Small intestine (tissue), 7 donors: ENCODE measurements at regions not wholly inside any gene's neighbourhood (a gene's known extent, or its start where the extent isn't known, plus 50 kb on each side); places are given as distances from the start of the nearest gene placed in this dataset.

ENCODE experiments used
- DNase-seq, 2 donors: peaks; one replicate each; pipeline versions ENCODE4 v3.0.0 to v3.0.0-alpha.2; 2013
- FAIRE-seq: peaks from 2 replicates; lab custom pipeline; 2012; peaks lifted over from hg19 to GRCh38; lab: Jason Lieb, UNC
- H3K27ac ChIP-seq, 3 donors: one replicate each; pipeline ENCODE4 v1.5.1; 2013; ENCODE audit warnings: low read length in 2 of 3, mild to moderate bottlenecking in 2 of 3, control low read depth in 1 of 3, inconsistent platforms in 1 of 3, low read depth in 1 of 3, moderate library complexity in 1 of 3
- H3K27me3 ChIP-seq, 3 donors: one replicate each; pipeline ENCODE4 v1.6.1; 2013; ENCODE audit warnings: low read length in 3 of 3, inconsistent platforms in 1 of 3; ENCODE audit not compliant: control insufficient read depth in 3 of 3, insufficient read depth in 3 of 3
- H3K36me3 ChIP-seq, 3 donors: one replicate each; pipeline ENCODE4 v1.6.1; 2013; ENCODE audit warnings: low read length in 3 of 3, inconsistent platforms in 1 of 3, low read depth in 1 of 3, mild to moderate bottlenecking in 1 of 3, moderate library complexity in 1 of 3; ENCODE audit not compliant: control insufficient read depth in 3 of 3, insufficient read depth in 2 of 3
- H3K4me1 ChIP-seq, 3 donors: one replicate each; pipeline ENCODE4 v1.6.1; 2013; ENCODE audit warnings: low read length in 2 of 3, inconsistent platforms in 1 of 3, low read depth in 1 of 3, mild to moderate bottlenecking in 1 of 3, moderate library complexity in 1 of 3; ENCODE audit not compliant: control insufficient read depth in 3 of 3, insufficient read depth in 2 of 3
- H3K4me3 ChIP-seq, 3 donors: one replicate each; pipeline ENCODE4 v1.5.1; 2013; ENCODE audit warnings: low read length in 3 of 3, control low read depth in 1 of 3, inconsistent platforms in 1 of 3, low read depth in 1 of 3, mild to moderate bottlenecking in 1 of 3, moderate library complexity in 1 of 3
- H3K9me3 ChIP-seq, 2 donors: one replicate each; pipeline ENCODE4 v1.6.1; 2013; ENCODE audit warnings: low read depth in 1 of 2, low read length in 1 of 2; ENCODE audit not compliant: control insufficient read depth in 2 of 2, insufficient read depth in 1 of 2
- WGBS, 3 donors: extraction: QIAGEN DNeasy Blood & Tissue Kit; methylation state at CpG; one replicate each; pipeline ENCODE4 v1.1.7; 2013; 5-methylcytosine and 5-hydroxymethylcytosine counted together
- donor health status: healthy with polysubstance abuse.
- donor health status: control.
- donor health status: control.
- donor health status: Bipolar disorder and iron deficiency.
- donor health status: healthy.

DNA sequence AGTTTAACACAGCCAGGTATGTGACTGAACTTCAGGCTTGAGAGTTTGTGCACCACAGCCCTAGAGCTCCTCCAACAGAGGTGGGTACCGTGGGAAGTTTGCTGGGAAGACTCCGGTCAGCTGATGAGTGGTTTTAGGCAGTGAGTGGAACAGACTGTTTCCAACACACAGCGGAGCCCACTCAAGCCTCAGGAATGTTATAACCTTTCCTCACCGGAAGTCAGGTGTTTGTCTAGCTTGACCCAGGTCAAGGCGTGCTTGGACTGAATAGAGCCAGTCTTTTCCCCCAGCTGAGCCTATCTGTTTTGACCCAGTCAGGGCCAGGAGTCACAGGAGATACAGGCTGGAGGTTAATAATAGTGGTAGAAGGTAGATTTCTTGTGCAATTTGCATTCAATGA lies 138.4 kb upstream of the PARP11 start:
- FAIRE-seq, result no peak

DNA sequence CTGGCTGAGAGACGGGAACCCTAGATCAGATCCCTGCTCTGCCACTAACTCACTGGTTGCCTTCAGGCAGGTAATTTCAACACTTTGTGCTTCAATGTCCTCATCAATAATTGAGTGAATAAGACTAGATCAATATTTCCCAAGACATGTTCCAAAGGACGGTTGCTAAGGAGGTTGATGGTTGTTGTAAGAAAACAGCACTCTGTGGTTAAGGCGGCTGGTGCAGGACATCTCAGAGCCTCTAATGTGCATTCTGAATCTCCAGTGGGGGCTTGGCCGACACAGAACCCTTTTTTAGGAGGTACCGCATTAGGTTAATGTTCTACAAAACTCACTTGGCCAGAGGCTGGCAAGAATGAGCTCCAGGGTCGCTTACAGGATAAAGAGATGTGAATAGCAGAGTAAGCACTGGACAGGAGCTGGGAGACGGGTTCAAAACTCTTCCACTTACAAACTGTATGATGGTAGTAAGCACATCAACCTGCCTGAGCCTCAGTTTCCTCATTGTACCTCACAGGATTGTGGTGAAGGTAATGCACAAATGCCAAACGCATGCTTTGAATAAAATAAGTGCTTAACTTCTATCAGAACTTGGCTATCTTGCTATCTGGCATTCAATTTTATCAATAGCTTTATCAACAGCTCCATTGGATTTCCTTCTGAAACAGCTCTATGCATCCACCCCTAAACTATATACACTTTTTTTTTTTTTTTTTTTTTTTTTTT lies 136.9 kb upstream of the PARP11 start:
- no peak overlapping the region for H3K4me3 ChIP-seq
- no peak overlapping the region for H3K27ac ChIP-seq
- H3K9me3 ChIP-seq, result no peaks in the 10 kb centered on the region
- no peaks in the 10 kb centered on the region for H3K36me3 ChIP-seq
- 68 to 89% (median 74%) methylated on average over 8 of the region's 8 CpGs for WGBS, 3 donors
- no peak for FAIRE-seq
- peaks cover 0 to 32% (median 12%) of the 10 kb centered on the region in 3 donors for H3K4me1 ChIP-seq
- H3K27me3 ChIP-seq, result no peaks in the 10 kb centered on the region
- no peak for DNase-seq

More for the DNA sequence above, 138.4 kb upstream of the PARP11 start:
- 74 to 83% (median 82%) methylated on average over 5 of the region's 5 CpGs for WGBS, 3 donors
- peaks cover 0 to 45% (median 16%) of the 10 kb centered on the region in 3 donors for H3K4me1 ChIP-seq
- no peak overlapping the region for H3K4me3 ChIP-seq
- H3K9me3 ChIP-seq, result no peaks in the 10 kb centered on the region
- no peak for DNase-seq
- no peak overlapping the region for H3K27ac ChIP-seq
- H3K36me3 ChIP-seq, result no peaks in the 10 kb centered on the region
- no peaks in the 10 kb centered on the region for H3K27me3 ChIP-seq

DNA sequence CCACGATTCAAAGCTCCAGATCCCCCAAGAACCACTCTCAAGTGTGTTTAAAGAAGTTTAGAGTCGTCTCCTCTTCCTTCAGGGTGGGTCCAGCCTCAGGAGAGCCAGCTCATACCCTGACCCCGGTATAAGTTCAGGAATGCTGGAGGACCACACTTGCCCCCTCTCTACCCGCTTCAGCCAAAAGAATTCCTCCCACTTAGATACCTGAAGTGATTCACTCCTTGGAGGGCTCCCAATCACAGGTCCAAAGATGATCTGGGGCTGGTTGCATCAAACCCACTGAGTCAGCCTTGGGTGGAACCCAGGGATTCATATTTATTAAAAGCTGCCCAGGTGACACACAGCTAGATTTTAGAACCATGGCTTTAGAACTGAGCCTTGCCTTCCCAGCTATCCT lies 133.5 kb upstream of the PARP11 start:
- Histone ChIP-seq H3K4me3 (no peak overlapping the region), H3K4me1 (peaks cover 0 to 6% (median 0%) of the 10 kb centered on the region in 3 donors), H3K36me3 (no peaks in the 10 kb centered on the region), H3K9me3 (no peaks in the 10 kb centered on the region), H3K27ac (no peak overlapping the region), H3K27me3 (no peaks in the 10 kb centered on the region)
- no peak for DNase-seq
- 86 to 90% (median 88%) methylated on average over 4 of the region's 4 CpGs for WGBS, 3 donors
- no peak for FAIRE-seq

DNA sequence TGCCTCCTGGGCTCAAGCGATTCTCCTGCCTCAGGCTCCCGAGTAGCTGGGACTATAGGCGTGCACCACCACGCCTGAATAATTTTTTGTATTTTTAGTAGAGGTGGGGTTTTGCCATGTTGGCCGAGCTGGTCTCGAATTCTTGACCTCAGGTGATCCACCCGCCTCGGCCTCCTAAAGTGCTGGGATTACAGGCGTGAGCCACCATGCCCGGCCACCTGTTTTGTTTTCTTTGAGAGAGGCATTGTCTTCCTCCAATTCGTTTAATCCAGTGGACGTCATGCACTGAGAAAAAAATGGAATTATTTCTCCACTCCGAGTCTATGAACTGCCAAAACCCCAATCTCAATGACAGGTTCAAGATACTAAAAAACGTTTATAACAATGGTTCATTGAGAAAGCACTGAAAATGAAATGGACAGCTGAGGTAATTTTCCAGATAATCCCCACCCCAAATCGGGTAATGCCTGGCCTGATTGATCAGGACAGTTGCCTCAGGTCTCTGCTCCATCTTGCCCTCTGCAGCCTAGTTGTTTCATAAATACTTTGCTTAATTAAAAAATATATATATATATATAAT lies 132.7 kb upstream of the PARP11 start:
- Histone ChIP-seq H3K36me3 (no peaks in the 10 kb centered on the region), H3K4me3 (no peak overlapping the region), H3K27me3 (no peaks in the 10 kb centered on the region), H3K4me1 (peaks cover 0 to 3% (median 0%) of the 10 kb centered on the region in 3 donors), H3K27ac (no peak overlapping the region), H3K9me3 (no peaks in the 10 kb centered on the region)
- no peak for DNase-seq
- 85 to 89% (median 87%) methylated on average over 15 of the region's 15 CpGs for WGBS, 3 donors
- no peak for FAIRE-seq

DNA sequence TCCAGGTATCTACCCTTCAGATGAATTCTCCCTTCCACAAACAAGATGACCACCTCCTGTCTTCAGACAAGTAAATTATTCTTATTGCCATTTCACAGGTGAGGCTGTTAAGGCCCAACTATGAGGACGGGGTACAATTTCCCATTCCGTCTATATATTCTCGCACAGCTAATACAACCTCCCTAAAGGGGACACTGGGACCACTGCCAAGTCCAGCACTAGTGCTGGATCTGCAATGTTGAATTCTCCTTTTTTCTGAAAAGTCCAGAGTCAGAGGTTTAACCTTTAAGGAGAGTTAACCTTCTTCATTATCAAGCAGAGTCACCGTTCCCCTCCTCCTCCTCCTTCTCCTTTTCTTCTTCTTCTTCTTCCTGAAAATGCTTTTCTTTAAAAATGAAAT lies 130.4 kb upstream of the PARP11 start:
- no peaks in the 10 kb centered on the region for H3K36me3 ChIP-seq

DNA sequence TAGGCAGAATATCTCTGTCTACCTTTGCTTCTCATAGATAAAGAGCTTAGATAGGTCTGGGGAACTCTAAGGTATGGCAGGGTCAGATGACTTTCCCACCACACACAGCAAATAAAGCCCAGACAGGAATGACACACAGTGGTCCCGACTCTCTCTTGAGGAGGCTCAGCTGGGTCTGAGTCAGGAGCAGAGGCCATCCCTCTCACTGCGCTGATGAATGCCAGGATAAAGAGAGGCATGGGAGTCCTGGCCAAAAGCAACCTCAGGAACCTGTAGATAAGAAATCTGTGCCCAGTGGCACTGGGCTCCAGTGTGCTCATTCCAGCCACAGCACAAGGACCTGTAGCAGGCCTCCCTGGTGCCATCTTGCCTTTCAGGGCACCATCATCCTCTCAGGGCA lies 129.4 kb upstream of the PARP11 start:
- Histone ChIP-seq H3K36me3 (no peaks in the 10 kb centered on the region), H3K4me1 (peaks cover 0 to 27% (median 0%) of the 10 kb centered on the region in 3 donors), H3K9me3 (no peaks in the 10 kb centered on the region), H3K27me3 (no peaks in the 10 kb centered on the region), H3K4me3 (no peak overlapping the region), H3K27ac (no peak overlapping the region)
- no peak for FAIRE-seq
- WGBS, 3 donors, result 83 to 93% (median 92%) methylated on average over 2 of the region's 2 CpGs
- no peak for DNase-seq

More for the DNA sequence above, 130.4 kb upstream of the PARP11 start:
- DNase-seq (no peak), FAIRE-seq (no peak)
- Histone ChIP-seq H3K4me3 (no peak overlapping the region), H3K27ac (no peak overlapping the region), H3K9me3 (no peaks in the 10 kb centered on the region), H3K27me3 (no peaks in the 10 kb centered on the region), H3K4me1 (peaks cover 0 to 18% (median 0%) of the 10 kb centered on the region in 3 donors)
- 87 to 99% (median 96%) methylated on average over 4 of the region's 4 CpGs for WGBS, 3 donors

DNA sequence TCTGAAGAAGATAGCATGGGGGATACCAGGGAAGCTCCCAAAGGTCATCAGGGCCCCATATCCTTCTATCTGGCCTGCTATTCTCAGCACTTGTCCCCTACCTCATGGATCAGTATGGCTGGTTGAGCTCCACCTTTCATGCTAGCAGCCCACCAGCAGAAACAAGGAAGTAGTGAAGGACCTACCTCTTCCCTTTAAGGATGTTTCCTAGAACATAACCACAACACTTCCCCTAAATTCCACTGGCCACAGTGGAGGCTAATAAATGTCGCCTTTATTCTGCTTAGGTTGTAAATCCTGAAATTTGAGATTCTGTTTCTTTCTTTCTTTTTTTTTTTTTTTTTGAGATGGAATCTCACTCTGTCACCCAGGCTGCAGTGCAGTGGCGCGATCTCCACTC lies 128.6 kb upstream of the PARP11 start:
- WGBS, 3 donors, result 92 to 99% (median 92%) methylated on average over 3 of the region's 3 CpGs
- no peaks in the 10 kb centered on the region for H3K27me3 ChIP-seq
- peaks cover 0 to 30% (median 0%) of the 10 kb centered on the region in 3 donors for H3K4me1 ChIP-seq

DNA sequence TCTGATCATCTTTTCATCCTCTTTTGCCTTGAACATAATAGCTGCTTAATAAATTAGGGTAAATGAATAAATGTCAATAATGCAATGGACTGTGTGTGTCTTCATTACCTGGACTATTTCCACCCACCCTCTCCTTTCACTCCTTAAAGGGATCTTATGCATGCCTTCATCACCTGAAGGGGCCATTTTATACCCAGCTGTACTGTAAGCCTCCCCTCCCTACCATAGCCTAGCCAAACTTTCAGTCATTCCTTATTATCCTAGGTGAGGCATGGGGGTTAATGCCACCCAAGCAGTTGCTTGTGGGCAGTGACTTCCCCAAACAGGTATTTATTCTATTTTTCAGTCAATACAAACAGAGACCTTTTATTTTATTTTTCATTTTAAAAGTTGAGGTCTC lies 127.8 kb upstream of the PARP11 start:
- Histone ChIP-seq H3K4me3 (no peak overlapping the region), H3K27me3 (no peaks in the 10 kb centered on the region), H3K36me3 (no peaks in the 10 kb centered on the region), H3K9me3 (no peaks in the 10 kb centered on the region), H3K4me1 (peaks cover 0 to 34% (median 0%) of the 10 kb centered on the region in 3 donors), H3K27ac (no peak overlapping the region)
- no peak for FAIRE-seq
- DNase-seq, result no peak

More for the DNA sequence above, 128.6 kb upstream of the PARP11 start:
- Histone ChIP-seq H3K27ac (no peak overlapping the region), H3K4me3 (no peak overlapping the region), H3K9me3 (no peaks in the 10 kb centered on the region), H3K36me3 (no peaks in the 10 kb centered on the region)
- no peak for DNase-seq
- no peak for FAIRE-seq
